Kidney tubule cell (primary cell): ENCODE measurements at regions not wholly inside any gene's neighbourhood (a gene's known extent, or its start where the extent isn't known, plus 50 kb on each side); places are given as distances from the start of the nearest gene placed in this dataset.

Experiments used
- DNase-seq: peaks from one replicate; pipeline ENCODE4 v3.0.0-alpha.2; 2018; ENCODE audit warnings: low spot score

- DNase-seq, result no peak
Measured at GRCh38 chr2:52857722-52858121, 909.9 kb upstream of the CHAC2 start.

- no peak for DNase-seq
Measured at GRCh38 chr2:52852006-52852405, 915.6 kb upstream of the CHAC2 start.

GRCh38 chr2:52844701-52845423 is 922.7 kb upstream of the CHAC2 start:
- DNase-seq, result no peak

GRCh38 chr2:52835909-52836308 is 931.7 kb upstream of the CHAC2 start:
- no peak for DNase-seq

GRCh38 chr2:52831216-52831615 is 936.4 kb upstream of the CHAC2 start:
- no peak for DNase-seq

- DNase-seq, result no peak
Measured at GRCh38 chr2:52828112-52828511, 939.5 kb upstream of the CHAC2 start.

- no peak for DNase-seq
Measured at GRCh38 chr2:52821631-52822030, 946.0 kb upstream of the CHAC2 start.

GRCh38 chr2:52818958-52819357 is 948.6 kb upstream of the CHAC2 start:
- DNase-seq, result no peak

GRCh38 chr2:52810460-52810859 is 957.1 kb upstream of the CHAC2 start:
- peak; percentile 50 for DNase-seq

GRCh38 chr2:52805901-52806410 is 961.6 kb upstream of the CHAC2 start:
- DNase-seq, result peak; percentile 1

GRCh38 chr2:52794581-52794980 is 973.0 kb upstream of the CHAC2 start:
- DNase-seq, result no peak

- DNase-seq, result no peak
Measured at GRCh38 chr2:52779446-52779845, 988.2 kb upstream of the CHAC2 start.

GRCh38 chr2:52776571-52776970 is 991.0 kb upstream of the CHAC2 start:
- DNase-seq, result no peak

GRCh38 chr2:52775674-52776073 is 991.9 kb upstream of the CHAC2 start:
- DNase-seq, result no peak

GRCh38 chr2:52765735-52766134 is 1001.9 kb upstream of the CHAC2 start:
- DNase-seq, result no peak

GRCh38 chr2:52749764-52750163 is 1017.8 kb upstream of the CHAC2 start:
- DNase-seq, result no peak

GRCh38 chr2:52745144-52745543 is 1022.5 kb upstream of the CHAC2 start:
- DNase-seq, result no peak

- no peak for DNase-seq
Measured at GRCh38 chr2:52732849-52733395, 1034.7 kb upstream of the CHAC2 start.

GRCh38 chr2:52724585-52724984 is 1043.0 kb upstream of the CHAC2 start:
- no peak for DNase-seq

GRCh38 chr2:52717836-52718235 is 1049.8 kb upstream of the CHAC2 start:
- DNase-seq, result no peak

GRCh38 chr2:52710810-52711618 is 1056.6 kb upstream of the CHAC2 start:
- DNase-seq, result no peak

GRCh38 chr2:52704251-52704650 is 1063.4 kb upstream of the CHAC2 start:
- no peak for DNase-seq

GRCh38 chr2:52703004-52703403 is 1064.6 kb upstream of the CHAC2 start:
- no peak for DNase-seq
